ENCODE measurements at regions not wholly inside any gene's neighbourhood (a gene's known extent, or its start where the extent isn't known, plus 50 kb on each side); places are given as distances from the start of the nearest gene placed in this dataset.

DNA sequence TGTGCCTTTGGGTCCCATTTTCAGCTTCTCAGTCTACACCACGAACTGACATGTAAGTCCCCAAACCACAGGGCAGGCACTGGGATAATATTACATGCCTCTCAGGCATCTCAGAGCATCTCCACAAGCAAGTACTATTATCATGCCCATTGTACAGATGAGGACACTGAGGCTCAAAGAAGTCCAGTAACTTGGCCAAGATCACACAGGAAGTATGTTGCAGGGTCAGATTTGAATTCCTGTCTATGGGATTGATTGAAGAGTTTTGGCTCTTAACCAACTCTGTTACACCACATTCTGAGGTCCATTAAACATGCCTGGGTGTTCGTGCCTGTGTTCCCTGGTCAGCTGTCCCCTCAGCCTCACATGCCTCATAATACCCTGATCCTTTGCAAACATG, 319.8 kb downstream of the FOXO1 start:
- no peak overlapping the region for H3K27ac ChIP-seq
- POLR2A ChIA-PET (ENCODE audit: low non-redundant PET) = no interaction called here
- no peak for TF ChIP-seq CTCF (conservative IDR thresholded peaks at IDR 0.05; ENCODE audit: low read depth)
- DNase-seq (ENCODE audit: low spot score) = no peak
- CTCF ChIA-PET = no interaction called here

DNA sequence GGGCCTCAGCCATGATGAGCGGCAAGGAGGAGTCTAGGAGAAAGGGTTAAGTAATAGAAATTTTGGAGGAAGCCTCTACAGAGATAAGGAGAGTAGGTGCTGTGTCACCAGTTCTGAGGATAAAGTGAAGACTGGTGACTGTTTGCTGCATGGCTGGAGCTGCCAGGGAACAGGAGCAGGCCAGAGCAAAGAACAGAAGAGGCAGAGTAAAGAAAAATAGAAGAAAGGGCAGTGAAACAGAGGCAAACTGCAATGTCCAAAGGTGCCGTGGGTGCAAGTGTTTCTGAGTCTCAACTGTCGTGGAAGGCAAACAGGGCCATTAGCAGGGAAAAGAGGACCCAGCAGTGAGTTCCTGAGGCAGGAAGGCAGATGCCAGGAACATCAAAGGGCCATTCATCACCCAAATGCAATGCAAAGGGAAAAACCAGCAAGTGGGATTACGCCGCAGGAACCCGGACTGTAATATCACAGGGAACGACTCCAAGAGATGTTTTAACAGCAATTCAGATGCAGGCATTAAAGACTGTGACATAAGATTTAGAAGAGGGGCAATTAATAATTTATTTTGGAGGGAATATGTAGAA, 318.3 kb downstream of the FOXO1 start:
- POLR2A ChIA-PET (ENCODE audit: low non-redundant PET) = no interaction called here
- no peak for TF ChIP-seq CTCF (conservative IDR thresholded peaks at IDR 0.05; ENCODE audit: low read depth)
- H3K27ac ChIP-seq = no peak overlapping the region
- DNase-seq (ENCODE audit: low spot score) = no peak
- CTCF ChIA-PET = no interaction called here

DNA sequence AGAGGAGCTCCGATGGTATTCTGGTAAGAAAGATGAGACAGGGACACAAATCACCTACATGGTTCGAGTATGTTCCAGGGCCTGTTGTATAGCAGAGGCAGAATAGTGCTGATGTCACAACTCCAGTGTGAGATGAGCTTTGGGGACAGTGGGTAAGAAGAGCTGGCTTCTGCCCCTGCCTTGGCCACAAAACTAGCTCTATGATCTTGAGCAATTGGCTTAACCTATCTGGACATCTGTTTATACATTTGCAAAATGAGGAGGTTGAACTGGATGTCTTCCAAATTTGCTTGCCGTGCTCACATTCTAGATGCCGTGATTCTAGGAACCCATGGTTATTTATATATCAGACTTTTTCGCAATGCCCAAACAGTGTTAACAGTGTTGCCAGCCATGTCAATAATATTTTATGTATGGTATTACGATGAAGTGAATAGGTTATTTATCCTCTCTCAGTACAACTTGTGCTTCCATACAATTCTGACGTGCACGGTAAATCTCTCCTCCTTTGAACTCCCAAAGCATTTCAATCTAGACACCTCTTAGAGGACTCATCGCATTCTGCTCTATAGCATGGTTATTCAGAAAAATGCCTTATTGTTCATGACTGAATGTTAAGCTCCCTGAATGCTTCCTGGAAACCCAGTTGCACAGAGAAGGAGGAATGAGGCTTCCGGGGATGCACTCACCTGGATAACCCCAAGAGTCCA, 316.0 kb downstream of the FOXO1 start:
- no peak for TF ChIP-seq CTCF (conservative IDR thresholded peaks at IDR 0.05; ENCODE audit: low read depth)
- H3K27ac ChIP-seq = no peak overlapping the region
- ChIA-PET CTCF (no interaction called here), POLR2A (ENCODE audit: low non-redundant PET) (no interaction called here)
- DNase-seq (ENCODE audit: low spot score) = no peak

DNA sequence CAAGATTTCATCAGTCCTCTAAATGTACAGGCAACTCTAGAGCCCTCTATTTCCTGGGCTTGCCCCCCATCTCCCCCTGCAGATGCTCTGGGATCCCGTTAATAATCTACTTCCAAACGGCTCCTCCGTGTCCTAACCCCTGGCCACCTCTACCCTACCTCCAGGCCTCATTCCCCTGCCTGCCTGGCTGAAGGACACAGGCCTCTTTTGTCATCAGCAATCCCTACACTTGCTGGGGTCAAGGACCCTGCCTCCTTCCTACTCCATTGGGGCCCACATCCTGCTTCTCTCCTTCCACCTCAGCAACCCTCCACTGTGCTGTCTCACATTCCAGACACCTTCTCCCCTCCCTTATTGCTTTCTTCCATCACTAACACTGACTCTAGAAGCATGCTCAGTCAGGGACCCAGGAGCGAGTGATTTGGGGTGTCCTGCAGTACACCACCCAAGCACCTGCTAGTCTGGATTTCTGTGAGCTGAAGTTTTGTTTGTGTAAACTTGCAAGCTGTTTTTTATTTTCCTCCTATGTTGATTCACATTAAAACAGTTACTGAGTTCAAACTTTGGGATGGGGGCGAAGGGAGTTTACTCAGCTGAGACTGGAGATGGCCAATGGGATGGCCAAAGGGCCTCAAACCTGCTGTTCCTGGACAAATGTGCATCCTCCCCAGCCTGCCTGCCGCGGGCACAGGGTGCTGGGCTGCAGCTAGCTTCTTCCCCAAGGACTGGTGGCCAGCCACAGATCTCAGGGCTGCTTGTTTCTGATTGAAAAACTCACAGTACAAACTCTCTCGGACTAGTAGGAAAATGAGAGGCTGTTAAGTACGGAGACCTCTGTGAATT, 314.7 kb downstream of the FOXO1 start:
- no peak for DNase-seq (ENCODE audit: low spot score)
- TF ChIP-seq CTCF (conservative IDR thresholded peaks at IDR 0.05; ENCODE audit: low read depth) = no peak
- peak overlapping the region; percentile 34; the same call in 1 of the 2 replicates for H3K27ac ChIP-seq
- ChIA-PET POLR2A (ENCODE audit: low non-redundant PET) (no interaction called here), CTCF (no interaction called here)

- no peak for TF ChIP-seq CTCF (conservative IDR thresholded peaks at IDR 0.05; ENCODE audit: low read depth)
- DNase-seq (ENCODE audit: low spot score) = no peak
- ChIA-PET CTCF (no interaction called here), POLR2A (ENCODE audit: low non-redundant PET) (no interaction called here)
- H3K27ac ChIP-seq = peak overlapping the region; percentile 34; the same call in 1 of the 2 replicates
These were observed 314.1 kb downstream of the FOXO1 start for GRCh38 chr13:40352380-40352778.

DNA sequence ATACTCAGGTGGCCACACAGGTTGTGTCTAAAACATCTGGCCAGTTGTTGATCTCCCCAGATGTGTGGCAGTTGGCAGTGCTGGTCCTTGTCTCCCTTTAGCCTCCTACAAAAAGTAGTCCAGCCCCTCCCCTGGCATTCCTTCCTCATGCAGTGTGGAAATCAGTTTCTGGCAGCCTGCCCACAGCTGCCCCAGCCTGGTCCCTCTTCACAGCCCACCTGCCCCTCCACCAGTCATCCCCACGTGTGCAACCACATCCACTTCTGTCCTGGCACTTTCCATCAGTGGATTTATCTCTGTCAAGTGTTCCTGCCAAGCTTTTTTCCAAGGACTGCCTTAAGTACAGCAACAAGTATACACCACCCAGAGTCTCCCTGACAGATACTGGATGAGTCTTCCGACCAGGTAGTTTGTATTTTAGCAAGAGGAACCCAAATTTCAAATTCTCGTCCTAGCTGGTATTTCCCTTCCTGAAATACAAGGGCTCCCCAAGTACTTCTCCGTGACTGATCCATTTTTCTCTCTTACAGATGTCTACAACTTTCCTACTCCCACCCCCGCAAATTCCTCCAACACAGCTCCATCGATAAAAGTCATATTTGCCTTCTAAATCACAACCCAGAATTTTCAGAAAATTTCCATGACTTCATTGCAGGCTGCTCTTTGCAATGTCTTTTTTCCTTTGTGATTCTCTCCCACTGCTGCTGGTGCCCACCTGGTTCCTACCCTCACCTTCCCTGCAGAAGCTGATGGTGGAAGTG, 313.5 kb downstream of the FOXO1 start:
- DNase-seq (ENCODE audit: low spot score) = no peak
- CTCF ChIA-PET = no interaction called here
- H3K27ac ChIP-seq = peak overlapping the region; percentile 34; the same call in 1 of the 2 replicates
- TF ChIP-seq CTCF (conservative IDR thresholded peaks at IDR 0.05; ENCODE audit: low read depth) = no peak
- POLR2A ChIA-PET (ENCODE audit: low non-redundant PET) = no interaction called here

Measured in RWPE1 (cell line).